Head of caudate nucleus (tissue), 42 donors: ENCODE measurements at regions not wholly inside any gene's neighbourhood (a gene's known extent, or its start where the extent isn't known, plus 50 kb on each side); places are given as distances from the start of the nearest gene placed in this dataset.
"Not testable (repeated sequence)": the region's sequence is repeated elsewhere in the genome, so short reads cannot be mapped to it uniquely, and the experiment has no call there.

Experiments used
- DNase-seq, 42 donors: peaks; one replicate each; pipeline versions ENCODE4 v3.0.0 to v3.0.0-alpha.2; 2020 to 2021; ENCODE audit warnings: mixed read lengths in 7 of 42
- intact Hi-C: fragments of 100-400 bp; cut with DNase I; formaldehyde crosslinking; loops from one replicate; pipeline ENCODE4 v1.15.0; 2022

- intact Hi-C loops, result no loop called here
- DNase-seq, result no peak
Measured at GRCh38 chrX:140180585-140180984, 215.3 kb upstream of the CXorf66 start.

GRCh38 chrX:140177821-140178220 lies 212.5 kb upstream of the CXorf66 start:
- intact Hi-C loops, result no loop called here
- no peak for DNase-seq

- intact Hi-C loops, result no loop called here
- no peak for DNase-seq
Measured at GRCh38 chrX:140172401-140172800, 207.1 kb upstream of the CXorf66 start.

- no peak for DNase-seq
- intact Hi-C loops, result no loop called here
Measured at GRCh38 chrX:140167551-140167950, 202.2 kb upstream of the CXorf66 start.

GRCh38 chrX:140165849-140166248 lies 200.5 kb upstream of the CXorf66 start:
- intact Hi-C loops, result no loop called here

GRCh38 chrX:140164391-140164790 lies 199.1 kb upstream of the CXorf66 start:
- no peak for DNase-seq
- intact Hi-C loops, result no loop called here

More at GRCh38 chrX:140165849-140166248, 200.5 kb upstream of the CXorf66 start:
- no peak for DNase-seq

GRCh38 chrX:140163371-140164159 lies 198.2 kb upstream of the CXorf66 start:
- no peak for DNase-seq
- intact Hi-C loops, result no loop called here

GRCh38 chrX:140157611-140158010 lies 192.3 kb upstream of the CXorf66 start:
- no peak for DNase-seq
- intact Hi-C loops, result no loop called here

GRCh38 chrX:140157143-140157542 lies 191.8 kb upstream of the CXorf66 start:
- intact Hi-C loops, result no loop called here
- no peak for DNase-seq

- intact Hi-C loops, result no loop called here
- no peak for DNase-seq
Measured at GRCh38 chrX:140151316-140151715, 186.0 kb upstream of the CXorf66 start.

GRCh38 chrX:140149761-140150160 lies 184.4 kb upstream of the CXorf66 start:
- no peak for DNase-seq
- intact Hi-C loops, result no loop called here

GRCh38 chrX:140141444-140142029 lies 176.2 kb upstream of the CXorf66 start:
- DNase-seq, result peak in 38 of 42 donors; percentile 7 to 78 (median 52)
- intact Hi-C loops, result no loop called here

GRCh38 chrX:140138492-140138891 lies 173.2 kb upstream of the CXorf66 start:
- intact Hi-C loops, result loop anchor here (5.0 kb wide), 1 partner anchor 61 kb away; no protein-coding TSS in a partner anchor
- not testable (repeated sequence) for DNase-seq

GRCh38 chrX:140138065-140138464 lies 172.7 kb upstream of the CXorf66 start:
- not testable (repeated sequence) for DNase-seq
- intact Hi-C loops, result loop anchor here (5.0 kb wide), 1 partner anchor 61 kb away; no protein-coding TSS in a partner anchor

- intact Hi-C loops, result no loop called here
- no peak for DNase-seq
Measured at GRCh38 chrX:140132937-140133336, 167.6 kb upstream of the CXorf66 start.

GRCh38 chrX:140123446-140123845 lies 158.1 kb upstream of the CXorf66 start:
- intact Hi-C loops, result loop anchor here (10.0 kb wide), 1 partner anchor 69 kb away; no protein-coding TSS in a partner anchor
- DNase-seq, result no peak

- intact Hi-C loops, DNase-seq: not testable (repeated sequence)
Measured at GRCh38 chrX:140114059-140114458, 148.7 kb upstream of the CXorf66 start.

GRCh38 chrX:140110081-140110650 lies 144.8 kb upstream of the CXorf66 start:
- intact Hi-C loops, result no loop called here
- DNase-seq, result no peak

- intact Hi-C loops, result no loop called here
- DNase-seq, result no peak
Measured at GRCh38 chrX:140104760-140105159, 139.4 kb upstream of the CXorf66 start.

GRCh38 chrX:140099221-140099620 lies 133.9 kb upstream of the CXorf66 start:
- intact Hi-C loops, result no loop called here
- DNase-seq, result no peak
